Stimulated activated CD4-positive, alpha-beta T cell treated with anti-CD3 and anti-CD28 coated beads, TNF-alpha, amount 100 ng/mL, for 24 hours (primary cell): ENCODE measurements at regions not wholly inside any gene's neighbourhood (a gene's known extent, or its start where the extent isn't known, plus 50 kb on each side); places are given as distances from the start of the nearest gene placed in this dataset.

ENCODE experiments used
- DNase-seq, 3 experiments: peaks; one replicate each; pipeline ENCODE4 v3.0.0-alpha.2; 2020; ENCODE audit warnings: low read depth in 3 of 3

DNA sequence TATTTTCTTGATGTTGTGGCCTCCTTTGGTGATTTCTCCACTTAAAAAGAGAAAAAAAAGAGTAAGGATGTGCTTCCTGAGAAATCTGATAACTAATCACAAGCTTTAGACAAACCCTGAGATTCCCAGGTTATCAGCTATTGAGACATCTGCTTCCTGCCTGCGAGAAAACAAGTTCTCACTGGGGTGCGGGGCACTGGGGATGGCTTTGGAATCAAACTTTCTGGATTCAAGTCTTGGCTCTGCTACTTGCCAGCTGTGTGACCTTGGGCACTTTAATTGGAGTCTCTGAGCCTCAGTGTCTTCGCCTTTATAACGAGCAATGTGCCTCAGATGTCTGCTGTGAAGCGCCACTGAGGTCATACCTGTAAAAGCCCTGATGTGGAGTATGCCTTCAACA is 152.5 kb upstream of the NAV2 start:
- no peak for DNase-seq

- DNase-seq = no peak
These were observed 152.9 kb upstream of the NAV2 start for GRCh38 chr11:19559746-19560145.

- DNase-seq = no peak
These were observed 154.2 kb upstream of the NAV2 start for GRCh38 chr11:19558189-19558986.

GRCh38 chr11:19557720-19558140 is 154.9 kb upstream of the NAV2 start:
- peak; percentile 27 to 71 (median 40) for DNase-seq

GRCh38 chr11:19557185-19557584 is 155.5 kb upstream of the NAV2 start:
- no peak for DNase-seq

DNA sequence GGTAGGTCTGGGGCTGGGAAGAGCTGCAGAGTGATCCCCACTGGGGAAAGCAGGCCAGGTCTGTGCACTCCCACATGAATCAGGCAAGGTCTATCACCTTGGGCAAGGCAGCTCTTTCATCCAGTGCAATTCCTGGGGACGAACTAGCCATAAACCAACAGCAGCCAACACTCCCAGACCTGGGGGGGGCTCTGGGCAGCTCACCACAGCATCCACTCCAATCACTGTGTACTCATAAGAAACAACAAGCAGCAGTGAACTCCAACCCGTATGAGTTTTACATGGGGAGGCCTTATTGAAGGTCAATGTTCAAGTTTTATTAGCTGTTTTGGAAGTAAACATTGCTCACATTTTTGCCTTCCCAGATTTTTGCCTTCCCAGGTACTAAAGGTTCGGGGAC is 157.4 kb upstream of the NAV2 start:
- DNase-seq = no peak

- DNase-seq = peak; percentile 51 to 71 (median 57)
These were observed 158.8 kb upstream of the NAV2 start for GRCh38 chr11:19553683-19554333.

- DNase-seq = no peak
These were observed 159.9 kb upstream of the NAV2 start for GRCh38 chr11:19552656-19553260.

- no peak for DNase-seq
These were observed 160.5 kb upstream of the NAV2 start for GRCh38 chr11:19552161-19552560.

GRCh38 chr11:19551457-19551856 is 161.2 kb upstream of the NAV2 start:
- DNase-seq = no peak

DNA sequence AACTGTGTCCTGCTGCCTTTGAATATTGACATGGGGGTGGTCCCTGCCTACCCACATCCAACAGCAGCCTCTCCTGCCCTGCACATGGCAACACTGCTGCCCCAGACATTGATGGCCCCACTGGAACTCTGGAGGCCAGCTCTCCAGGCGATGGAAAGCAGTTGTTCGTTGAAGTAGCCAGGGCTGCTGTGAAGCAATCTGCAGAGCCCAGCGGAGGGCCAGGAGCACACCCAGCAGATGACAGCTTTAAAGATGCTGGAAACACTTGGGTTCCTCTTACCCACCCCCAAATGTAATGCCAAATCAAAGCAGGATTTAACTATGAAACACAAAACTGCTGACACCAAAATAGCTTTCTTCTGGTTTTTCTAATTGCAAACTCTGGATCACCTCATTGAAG is 165.6 kb upstream of the NAV2 start:
- DNase-seq = no peak

DNA sequence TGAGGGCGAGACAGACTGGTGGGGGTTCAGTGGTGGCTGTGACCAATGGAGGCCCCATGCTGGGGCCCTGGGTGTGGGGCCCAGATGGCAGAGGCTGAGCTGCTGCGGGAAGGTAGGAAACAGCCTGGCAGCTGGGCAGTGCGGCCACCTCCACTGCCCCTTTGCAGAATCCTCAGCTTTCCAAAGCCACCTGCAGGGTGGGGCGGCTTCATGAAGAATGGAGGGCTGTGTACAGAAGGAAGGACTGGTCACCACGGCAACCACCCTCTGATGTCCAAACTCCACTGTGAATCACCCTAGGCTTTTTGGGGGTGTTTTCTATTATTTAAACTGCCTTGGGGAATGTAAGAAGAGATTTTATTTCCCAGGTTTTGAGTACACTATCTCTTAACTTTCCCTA is 166.3 kb upstream of the NAV2 start:
- DNase-seq = no peak

GRCh38 chr11:19541521-19542049 is 171.1 kb upstream of the NAV2 start:
- no peak for DNase-seq

GRCh38 chr11:19539861-19540260 is 172.8 kb upstream of the NAV2 start:
- DNase-seq = no peak

GRCh38 chr11:19537803-19538453 is 174.7 kb upstream of the NAV2 start:
- no peak for DNase-seq

DNA sequence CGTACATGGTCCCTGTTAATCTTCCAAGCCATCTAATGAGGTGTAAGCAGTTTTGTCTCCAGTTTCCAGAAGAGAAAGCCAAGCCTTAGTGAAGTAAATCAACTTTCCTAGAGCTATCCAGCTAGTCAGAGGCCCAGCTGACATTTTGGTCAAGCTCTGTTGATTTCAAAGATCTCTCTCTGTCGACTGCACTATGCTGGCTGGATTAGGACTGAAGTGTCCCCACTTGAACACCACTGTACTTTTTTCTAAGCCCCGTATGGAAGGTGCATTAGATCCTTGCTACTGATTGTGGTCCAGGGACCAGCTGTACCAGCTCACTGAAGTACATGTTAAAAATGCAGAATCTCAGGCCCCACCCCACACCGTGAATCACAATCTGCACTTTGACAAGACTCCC is 176.5 kb upstream of the NAV2 start:
- DNase-seq = no peak

DNA sequence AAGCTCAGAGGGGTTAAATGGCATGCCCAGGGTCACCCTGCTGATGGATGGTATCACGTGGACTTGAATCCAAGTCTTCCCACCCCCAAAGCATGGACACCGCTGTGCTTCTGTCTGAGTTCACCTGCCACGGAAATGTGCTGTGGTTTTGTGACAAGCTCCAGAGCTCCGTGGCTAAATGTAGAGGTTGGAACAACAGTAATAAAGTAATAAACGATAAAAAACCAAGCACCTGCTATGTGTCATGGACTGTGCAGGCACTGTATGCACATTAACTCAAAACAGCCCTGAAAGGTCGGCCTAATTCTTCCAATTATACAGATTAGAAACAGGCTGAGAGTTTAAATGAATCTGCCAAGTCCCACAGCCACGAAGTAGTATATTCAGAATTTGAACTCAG is 182.1 kb upstream of the NAV2 start:
- DNase-seq = no peak

GRCh38 chr11:19526119-19526518 is 186.5 kb upstream of the NAV2 start:
- DNase-seq = no peak

- no peak for DNase-seq
These were observed 186.9 kb upstream of the NAV2 start for GRCh38 chr11:19525714-19526113.

GRCh38 chr11:19525276-19525675 is 187.4 kb upstream of the NAV2 start:
- no peak for DNase-seq

DNA sequence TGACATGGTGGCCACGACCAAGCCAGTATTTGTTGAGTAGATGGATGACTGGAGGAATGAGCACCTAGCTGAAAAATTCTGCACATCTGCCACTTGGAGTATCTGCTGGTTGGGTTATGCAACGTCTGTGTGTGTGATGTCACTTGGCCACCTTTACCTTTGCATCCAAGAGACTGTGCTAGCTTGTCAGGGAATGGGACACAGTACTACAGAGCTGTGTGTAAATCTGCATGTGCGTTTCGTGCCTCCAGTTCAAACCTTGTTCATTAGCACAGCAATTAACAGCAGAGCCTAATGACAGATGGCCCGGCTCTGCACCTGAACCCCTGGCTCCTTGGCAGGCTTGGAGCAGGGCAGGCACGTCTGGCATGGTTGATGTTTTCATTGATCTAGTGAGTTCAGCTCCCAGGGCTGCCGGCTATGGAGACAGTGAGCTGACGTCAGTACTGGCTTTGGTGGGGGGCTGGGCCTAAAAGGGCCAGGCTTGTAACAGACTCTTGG is 188.4 kb upstream of the NAV2 start:
- no peak for DNase-seq

DNA sequence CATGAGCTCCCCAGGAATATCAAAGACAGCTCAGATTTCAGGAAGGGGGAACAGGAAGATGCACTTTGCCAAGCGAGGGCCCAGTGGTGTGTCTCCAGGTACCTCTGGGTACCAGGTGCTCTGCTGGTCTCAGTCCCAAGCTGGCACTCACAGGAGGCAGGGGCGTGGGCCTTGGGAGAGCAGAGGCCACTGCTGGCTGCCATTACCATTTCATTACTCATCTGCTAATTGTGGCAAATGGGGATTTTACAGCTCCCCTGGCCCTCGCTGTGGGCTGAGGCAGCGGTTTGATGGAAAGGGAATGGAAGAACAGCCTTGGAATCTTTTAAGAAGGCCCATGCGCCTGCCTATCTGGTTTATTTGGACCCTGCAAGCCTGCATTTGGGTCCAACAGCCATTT is 192.0 kb upstream of the NAV2 start:
- DNase-seq = no peak
